ENCODE measurements at regions not wholly inside any gene's neighbourhood (a gene's known extent, or its start where the extent isn't known, plus 50 kb on each side); places are given as distances from the start of the nearest gene placed in this dataset.
"Not testable (repeated sequence)": the region's sequence is repeated elsewhere in the genome, so short reads cannot be mapped to it uniquely, and the experiment has no call there.

DNA sequence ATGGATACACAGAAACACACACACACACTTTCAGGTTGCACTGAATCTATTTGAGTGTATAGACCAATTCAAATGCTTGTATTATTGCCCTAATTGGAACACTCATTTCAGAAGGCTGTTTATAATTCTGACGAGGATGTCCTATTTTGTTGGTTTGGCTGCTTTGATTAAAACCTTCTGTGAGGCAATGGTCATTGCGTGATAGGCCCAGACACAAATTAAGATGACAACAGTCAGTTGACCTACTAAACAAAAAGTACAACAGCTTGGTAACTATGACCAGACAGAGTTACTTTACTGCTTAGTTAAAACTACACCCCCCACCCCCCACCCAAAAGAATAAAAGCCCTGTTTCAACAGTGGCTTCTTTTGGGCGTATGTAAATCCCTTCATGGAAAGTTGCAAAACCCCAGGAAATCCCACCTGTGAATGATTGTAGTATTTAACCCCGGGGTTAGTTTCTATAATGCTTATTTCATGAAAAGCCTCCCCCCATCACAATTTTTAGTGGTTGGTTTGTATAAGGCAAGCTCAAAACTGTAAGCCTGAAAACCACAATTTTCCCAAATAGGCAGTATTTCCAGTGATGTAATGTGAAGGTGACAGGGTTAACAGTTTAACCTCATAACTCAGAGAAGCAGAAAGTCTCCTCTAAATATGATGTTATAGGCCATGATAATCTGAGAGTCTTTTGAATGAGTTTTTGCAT lies 340.8 kb downstream of the FGF10 start:
- DNase-seq: no peak

DNA sequence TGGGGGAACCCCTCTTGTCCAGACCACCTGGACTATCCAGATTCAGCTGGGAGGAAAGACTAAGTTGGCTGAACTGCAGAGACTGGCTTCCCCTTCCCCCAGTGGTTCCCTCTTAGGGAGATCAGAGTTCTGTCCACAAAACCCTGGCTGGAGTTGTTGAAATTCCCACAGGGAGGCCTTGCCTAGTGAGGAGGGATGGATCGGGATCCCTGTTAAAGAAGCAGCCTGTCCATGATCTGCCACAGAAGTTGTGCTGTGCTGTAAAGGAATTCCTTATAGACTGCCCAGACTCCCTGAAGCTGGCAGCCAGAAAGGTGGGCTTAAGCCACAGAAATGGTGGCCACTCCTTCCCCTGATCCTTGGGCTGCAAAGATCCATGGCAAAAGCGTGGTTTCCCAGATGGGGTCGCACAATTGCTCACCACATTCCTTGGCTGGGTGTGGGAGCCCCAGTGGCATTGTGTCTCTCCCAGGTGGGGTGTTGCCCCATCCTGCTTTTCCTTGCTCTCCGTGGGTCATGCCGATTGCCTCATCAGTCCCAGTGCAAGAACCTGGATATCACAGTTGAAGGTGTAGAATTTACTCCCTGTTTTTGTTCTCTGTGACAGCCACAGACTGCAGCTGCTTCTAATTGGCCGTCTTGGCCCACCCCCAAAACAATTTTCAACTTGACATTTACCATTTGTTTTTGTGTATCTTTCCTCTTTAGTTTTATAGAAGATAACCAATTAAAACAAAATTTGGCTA lies 342.4 kb downstream of the FGF10 start:
- DNase-seq: no peak

DNA sequence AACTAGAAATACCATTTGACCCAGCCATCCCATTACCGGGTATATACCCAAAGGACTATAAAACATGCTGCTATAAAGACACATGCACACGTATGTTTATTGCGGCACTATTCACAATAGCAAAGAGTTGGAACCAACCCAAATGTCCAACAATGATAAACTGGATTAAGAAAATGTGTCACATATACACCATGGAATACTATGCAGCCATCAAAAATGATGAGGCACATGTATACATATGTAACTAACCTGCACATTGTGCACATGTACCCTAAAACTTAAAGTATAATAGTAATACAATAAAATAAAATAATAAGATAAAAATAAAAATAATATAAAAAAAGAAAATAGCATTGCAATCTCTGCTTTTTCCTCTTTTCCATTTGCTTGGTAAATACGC lies 344.7 kb downstream of the FGF10 start:
- not testable (repeated sequence) for DNase-seq

DNA sequence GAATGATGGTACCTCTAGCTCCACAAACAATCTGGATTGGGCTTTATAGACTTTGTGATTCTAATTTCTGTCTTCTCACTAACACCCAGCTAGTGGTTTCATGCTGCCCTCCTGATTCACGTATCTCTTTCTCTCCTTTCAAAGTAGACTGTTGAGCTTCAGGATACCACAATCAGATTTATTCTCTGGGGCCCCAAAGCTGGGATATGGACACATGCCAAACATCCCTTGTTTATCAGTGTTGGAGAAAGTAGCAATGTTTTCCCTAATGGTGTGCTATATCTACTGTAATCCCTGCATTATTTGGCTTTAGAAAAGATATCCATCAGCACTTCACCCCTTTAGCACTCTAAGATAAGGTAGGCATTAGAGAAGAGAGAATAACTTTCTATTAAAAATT lies 361.0 kb downstream of the FGF10 start:
- no peak for DNase-seq

DNA sequence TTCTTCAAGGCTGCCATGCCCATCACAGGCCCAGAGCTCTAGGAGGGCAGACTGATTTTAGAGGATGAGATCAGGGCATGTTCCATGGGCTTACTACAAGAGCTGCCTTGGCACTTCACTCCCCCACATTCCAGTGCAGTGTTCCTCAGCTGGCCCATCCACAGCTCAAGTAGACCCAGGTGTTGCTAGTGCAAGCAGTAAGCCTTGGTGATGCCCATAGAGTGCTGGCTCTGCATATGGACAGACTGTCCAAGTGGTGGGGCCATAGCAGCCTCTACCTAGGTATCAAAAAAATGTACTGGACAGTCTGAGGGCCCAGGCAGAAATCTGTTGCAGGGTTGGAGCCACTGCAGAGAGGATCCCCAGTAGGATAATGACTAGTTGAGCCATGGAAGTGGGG lies 366.6 kb downstream of the FGF10 start:
- no peak for DNase-seq

DNA sequence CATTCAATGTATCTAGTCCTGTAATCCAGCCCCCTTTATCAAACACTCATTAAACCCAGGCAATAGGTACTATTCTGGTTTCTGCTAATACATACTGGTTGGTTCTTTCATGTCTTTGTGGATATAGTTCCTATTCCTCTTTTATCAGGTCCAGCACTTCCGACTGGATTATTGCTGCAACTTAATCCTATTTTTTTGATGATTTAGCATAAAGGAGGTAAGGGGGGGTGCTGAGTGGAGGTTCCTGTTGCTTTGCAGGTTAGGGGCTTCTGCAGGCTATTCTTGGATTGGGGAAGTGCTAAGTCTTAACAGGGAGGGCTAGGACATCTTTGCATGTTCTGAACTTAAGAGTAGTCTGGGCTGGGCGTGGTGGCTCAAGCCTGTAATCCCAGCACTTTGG lies 377.7 kb downstream of the FGF10 start:
- DNase-seq: no peak

DNA sequence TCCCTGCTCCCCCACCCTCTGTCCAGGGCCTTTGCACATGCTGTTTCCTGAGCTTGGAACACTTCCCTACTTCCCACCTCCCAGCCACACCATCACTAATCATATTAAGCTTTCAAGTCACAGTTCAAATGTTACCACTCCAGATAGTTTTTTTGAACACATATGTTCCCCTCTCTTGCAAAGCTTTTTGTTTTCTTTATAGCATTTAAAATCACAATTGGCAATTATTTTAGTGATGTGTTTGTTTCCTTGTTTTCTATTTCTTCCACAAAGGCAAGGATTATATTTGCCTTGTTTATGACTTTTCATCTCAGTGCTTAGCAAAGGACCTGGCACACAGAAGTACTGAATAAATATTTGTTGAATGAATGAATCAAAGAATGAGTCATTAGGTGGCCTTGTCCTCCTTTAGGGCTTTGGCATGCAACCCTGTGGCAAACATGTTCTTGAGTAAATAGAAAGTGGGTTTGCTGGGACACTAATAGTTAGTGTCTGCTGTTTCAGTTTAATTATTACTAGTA lies 386.8 kb downstream of the FGF10 start:
- DNase-seq: peak; percentile 57

DNA sequence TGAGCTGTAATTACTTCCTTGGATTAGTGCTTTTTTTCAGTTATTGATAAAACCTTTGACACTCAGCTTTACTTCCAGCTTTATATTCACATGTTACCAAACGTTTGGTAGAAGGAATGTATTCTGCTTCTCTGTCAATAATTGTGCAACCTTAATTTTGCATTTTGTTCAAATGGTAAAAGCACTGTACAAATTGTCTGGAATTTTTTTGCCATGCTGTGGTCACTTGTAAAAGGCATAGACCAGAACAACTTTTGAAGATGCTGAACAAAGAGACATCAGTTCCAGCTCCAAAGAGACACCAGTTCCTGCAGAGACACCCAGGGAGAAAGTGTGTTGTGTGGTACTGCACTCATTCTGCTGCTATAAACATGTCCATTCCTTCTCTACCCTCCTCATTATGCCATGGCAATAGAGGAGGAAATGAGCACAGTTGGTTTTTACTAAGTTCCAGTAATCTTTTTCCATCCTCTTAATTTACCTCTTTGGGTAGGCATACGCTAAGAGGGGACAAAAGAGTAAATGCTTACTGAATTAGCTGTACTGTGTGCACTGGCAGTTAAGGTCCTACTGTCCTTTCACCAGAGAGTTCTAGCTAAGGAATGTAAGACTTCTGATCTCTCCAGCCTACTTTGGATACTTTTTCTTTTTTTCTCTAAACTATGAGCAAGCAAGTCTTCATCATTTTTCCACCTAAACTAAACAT lies 387.4 kb downstream of the FGF10 start:
- DNase-seq: peak; percentile 5

DNA sequence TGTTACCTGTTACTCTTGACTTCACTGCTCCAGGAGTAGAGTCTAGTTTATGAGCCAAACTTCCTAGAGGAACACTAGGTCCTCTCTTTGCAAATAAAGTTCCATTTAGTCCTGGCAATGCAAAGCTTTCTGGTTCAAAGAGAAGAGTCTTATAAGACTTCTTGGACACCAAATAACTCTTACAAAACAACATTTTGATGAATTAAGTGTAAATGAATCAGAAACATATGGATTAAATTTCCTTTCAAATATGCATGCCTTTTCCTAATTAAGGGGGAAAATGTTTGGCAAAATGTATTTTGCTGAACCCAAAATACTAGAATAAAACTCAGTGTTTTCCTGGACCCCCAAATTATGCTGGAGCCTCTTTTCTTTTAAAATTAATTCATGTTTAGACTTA lies 388.0 kb downstream of the FGF10 start:
- DNase-seq: no peak

DNA sequence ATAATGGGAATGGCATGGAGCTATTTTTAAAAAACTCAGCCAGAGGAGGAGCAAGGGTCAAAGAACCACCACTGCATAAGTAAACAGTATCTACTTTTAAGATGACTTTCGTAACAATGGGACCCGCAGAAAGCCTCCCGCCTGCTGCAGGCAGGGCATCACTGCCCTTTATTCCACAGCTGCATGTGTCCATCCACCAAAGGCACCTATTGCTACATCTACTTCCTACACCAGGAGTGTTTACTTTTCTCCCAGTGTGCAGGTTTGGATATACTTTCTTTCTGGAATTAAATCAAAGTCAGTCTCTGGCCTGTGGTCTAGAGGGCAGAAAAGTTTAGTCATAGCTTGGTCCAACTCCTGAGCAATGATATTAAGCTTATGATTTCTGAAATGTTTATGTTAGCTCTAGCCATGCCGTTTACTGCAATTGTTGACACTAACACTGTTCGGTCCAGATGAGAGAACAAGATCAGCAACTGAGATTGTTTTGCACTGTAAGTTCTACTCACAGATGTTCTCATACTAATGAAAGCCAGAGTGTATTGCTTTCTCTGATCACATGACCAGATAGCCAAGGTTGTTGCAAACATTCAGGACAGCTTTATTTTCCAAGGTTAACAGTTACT lies 391.5 kb downstream of the FGF10 start:
- DNase-seq: no peak

DNA sequence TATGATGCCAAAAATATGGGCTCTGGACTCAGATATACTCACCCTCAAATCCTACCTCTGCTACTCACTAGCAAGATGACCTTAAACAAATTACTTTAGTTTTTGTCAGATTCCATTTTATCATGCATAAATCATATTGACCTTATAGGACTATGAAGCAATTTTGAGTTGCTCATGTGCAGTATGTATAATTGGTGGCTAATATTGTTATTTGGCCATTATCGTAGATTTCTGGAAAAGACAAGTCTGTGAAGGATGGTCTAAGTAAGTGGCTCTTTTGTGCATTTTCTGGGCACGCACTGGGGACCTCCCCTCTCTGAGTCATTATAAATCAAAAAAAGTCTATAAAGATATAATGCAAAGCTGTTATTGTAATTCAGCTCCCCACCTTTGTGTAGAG lies 393.0 kb downstream of the FGF10 start:
- DNase-seq: no peak

DNA sequence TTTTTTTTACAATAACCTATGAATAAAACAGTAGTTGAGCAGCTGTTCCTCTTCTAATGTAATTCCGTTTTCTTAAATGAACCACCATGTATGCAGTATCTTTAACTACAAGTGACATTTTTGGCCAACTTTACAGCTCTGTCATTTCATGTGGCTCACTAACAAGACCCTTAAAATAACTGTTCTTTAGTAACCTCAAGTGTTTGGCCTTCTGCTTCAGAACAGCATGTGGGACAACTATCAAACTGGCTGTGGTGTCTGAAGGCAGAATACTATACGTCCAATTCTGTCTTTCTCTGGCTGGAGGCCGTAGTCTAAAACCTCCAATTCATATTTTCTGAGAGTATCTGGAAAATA lies 391.4 kb downstream of the NNT start:
- no peak for DNase-seq

DNA sequence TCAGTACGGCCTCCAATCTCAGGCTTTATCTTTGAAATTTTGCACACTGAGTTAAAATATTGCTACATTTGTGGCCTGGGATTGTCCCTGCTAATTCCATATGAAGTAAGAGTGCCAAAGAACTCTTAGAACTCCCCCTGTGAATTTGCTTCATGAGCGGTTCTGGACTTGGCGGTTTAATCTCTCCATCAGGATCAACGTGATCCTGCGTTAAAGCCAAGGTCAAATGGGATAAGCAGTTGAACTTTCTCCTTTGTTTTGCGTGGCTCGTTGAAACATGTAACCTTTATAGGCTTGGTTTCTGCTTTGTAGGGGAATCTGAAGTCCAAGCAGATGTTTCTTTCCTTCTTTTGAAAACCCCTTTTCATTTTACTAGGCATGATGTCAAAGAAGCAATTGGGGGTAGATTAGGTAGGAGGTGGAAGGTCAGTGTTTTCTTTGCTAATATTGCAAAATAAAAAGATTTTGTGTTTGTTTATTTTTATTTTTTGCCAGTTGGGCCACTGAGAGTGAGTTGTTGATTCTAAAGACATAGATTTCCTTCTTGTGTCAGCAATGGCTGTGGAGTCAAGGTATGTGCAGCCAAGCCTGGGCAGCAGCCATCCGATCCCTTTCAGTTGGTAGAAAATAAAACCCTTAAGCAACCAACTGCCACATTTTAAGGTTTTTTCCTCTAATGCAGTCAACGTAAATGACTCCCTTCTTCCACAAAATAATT lies 390.8 kb downstream of the NNT start:
- no peak for DNase-seq

DNA sequence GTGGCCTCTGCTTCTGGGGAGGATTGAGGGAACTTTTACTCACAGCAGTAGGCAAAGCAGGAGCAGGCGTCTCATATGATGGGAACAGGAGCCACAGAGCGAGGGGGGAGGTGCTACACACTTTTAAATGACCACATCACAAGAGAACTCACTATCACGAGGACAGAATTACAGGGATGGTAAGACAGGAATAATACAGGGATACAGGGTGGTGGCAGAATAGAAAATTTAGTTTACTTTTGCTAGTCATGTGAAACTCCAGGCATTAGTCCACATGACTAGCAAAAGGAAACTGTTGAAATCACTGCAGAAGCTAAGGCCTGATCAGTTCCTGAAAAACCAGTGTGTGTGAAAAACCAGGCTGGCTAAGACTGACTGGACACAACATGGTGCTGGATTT lies 382.4 kb downstream of the NNT start:
- DNase-seq: no peak

DNA sequence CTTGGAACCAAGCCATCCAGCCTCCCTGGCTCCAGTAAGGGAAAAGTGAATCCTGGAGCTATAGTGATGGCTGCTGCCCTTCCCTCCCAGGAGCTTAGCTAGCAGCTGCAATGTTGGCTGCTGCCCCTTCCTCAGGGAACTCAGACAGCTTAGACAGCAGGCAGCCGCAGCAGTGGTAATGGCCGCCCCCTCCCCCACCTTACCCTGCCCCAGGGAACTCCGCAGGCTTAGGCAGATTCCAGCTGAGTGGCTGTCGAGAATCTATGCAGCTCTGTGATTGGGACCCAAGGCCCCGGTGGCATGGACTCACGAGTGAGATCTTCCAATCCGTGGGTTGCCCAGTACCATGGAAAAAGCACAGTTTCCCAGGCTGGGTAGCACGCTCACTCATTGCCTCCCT lies 378.6 kb downstream of the NNT start:
- DNase-seq: no peak

DNA sequence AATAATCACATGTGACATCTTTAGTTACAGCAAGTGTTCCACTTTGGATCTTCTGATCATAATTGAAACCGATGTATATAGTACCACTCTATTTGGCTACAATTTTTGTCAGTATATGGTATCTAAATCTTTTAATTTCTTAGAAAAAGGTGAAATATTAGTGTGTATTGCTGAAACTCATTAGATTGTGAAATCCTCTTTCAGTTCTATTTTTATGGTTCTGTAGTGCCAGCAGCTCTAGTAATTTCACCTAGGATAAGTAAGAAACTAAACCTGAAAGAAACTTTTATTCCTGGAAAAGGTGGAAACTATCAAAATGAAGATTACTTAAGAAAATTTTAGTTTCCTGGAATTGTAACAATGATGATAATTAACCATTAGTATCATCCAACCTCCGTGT lies 370.9 kb downstream of the NNT start:
- no peak for DNase-seq

DNA sequence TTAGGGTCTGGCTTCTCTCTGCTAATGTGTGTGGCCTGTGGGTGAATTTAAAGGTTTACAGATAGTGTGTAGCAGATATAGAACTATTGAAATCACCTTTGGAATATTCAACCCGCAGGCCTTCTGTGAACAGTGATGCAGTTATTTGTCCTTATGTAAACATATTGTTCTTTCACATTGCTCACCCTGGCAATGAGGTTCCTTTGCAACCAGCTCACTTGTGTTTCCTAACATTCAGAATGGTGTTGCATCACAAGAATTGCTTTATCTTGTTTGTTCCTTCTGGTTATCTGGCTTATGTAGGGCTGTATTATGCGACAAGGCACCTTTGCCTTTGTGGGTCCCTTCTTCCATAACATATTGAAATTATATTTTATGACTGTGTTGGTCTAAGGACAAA lies 370.3 kb downstream of the NNT start:
- DNase-seq: no peak

DNA sequence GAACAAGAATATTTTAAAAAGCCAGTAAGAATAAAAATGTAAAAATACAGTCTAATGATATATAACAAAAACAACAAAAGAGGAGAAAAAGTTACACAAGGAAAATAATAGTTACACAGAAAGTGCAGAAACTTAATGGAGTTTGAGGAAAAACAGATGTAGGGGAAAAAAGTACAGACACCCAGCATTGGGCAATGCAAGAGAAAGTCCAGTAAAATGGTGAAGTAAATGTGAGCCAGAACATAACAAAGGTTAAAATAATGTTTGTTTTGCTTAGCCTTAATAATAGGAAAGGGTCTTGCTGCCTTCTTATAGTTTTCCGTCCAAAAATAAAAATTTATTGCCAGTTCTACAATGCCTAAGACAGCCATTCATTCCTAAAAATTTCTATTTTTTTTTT lies 364.2 kb downstream of the NNT start:
- DNase-seq: no peak

DNA sequence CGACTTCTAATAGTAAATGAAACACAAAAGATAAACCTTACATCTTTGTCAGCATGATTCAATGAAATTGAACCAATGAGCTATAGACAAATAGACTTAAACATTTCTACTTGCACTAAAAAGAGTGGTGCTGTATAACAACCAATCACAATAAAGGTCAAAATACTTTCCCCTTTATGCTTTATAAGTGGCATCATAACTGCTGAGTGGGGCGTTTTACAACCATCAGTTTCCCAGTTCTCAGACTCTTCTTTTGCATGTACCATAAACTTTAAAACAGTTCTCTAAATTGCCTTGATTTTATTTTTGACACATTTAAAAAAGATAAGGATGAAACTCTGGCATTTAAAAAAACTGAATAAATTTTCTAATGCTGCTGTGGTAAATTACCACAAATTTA lies 356.2 kb downstream of the NNT start:
- DNase-seq: no peak

DNA sequence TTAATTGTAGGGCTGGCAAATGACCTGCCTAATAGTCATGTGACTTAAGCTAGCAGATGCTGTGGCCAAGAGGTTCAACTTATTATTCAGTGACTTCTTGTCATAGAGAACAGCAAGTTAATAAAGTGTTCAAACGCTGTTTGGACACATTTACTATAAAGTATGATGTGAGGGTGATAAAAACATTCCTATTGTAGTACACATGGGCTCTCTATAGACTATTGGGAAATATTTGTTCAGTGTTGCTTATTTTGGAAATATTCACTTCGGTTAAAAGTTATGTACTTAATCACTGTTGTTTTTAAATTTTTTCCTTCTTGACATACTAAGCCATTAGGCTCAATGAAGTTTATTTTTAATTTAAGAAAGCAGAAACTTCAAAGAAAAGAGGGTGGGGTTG lies 345.0 kb downstream of the NNT start:
- no peak for DNase-seq

DNA sequence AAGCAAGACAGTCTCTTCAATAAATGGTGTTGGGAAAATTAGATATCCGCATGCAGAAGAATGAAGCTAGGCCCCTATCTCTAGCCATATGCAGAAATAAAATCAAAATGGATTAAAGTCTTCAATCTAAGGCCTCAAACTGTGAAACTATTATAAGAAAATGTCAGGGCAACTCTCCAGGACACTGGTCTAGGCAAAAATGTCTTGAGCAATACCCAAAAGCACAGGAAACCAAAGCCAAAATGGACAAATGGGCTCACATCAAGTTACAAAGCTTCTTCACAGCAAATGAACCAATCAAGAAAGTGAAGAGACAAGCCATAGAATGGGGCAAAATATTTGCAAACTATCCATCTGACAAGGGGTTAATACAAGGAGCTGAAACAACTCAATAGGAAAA lies 338.8 kb downstream of the NNT start:
- no peak for DNase-seq

DNA sequence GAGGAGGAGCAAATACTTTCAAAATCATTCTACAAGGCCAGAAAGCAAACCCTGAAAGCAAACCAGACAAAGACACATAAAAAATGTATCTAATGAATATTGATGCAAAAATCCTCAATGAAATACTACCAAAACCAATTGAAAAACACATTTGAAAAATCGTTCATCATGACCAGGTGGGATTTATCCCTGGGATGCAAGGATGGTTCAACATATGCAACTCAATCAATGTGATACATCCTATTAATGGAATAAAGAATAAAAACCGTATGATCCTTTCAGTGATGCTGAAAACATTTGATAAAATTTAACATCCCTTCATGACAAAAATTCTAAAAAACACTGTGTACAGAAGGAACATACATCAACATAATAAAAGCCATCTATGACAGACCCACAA lies 337.6 kb downstream of the NNT start:
- DNase-seq: no peak

DNA sequence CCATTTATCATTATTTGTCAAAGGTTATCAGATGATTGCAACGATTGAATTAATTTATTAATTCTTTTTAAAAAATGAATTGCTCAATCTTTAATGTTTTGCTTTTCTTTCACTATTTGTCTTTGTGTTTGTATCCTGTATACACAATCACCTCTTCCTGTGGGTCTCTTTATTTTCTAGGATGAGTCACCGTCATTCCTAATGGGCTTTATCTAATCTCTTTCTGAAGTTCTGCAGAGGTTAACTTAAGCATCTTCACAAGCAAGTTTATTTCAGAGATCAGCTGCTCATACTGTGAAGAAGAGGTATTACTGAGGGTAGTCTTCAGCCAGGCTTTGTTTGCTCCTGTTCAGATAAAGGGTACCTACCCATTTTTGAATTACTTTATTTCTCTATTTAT lies 323.9 kb downstream of the NNT start:
- DNase-seq: no peak
